IPS-15b (cell line): ENCODE measurements at regions not wholly inside any gene's neighbourhood (a gene's known extent, or its start where the extent isn't known, plus 50 kb on each side); places are given as distances from the start of the nearest gene placed in this dataset.

Experiments used
- H3K27me3 ChIP-seq: one replicate; pipeline ENCODE4 v1.6.1; 2013; ENCODE audit warnings: low read length; ENCODE audit not compliant: control insufficient read depth, insufficient read depth
- H3K36me3 ChIP-seq: one replicate; pipeline ENCODE4 v1.6.1; 2013; ENCODE audit warnings: low read length; ENCODE audit not compliant: control insufficient read depth, insufficient read depth
- H3K4me1 ChIP-seq: one replicate; pipeline ENCODE4 v1.6.1; 2013; ENCODE audit warnings: mild to moderate bottlenecking, low read length; ENCODE audit not compliant: control insufficient read depth, insufficient read depth
- H3K4me3 ChIP-seq: one replicate; pipeline ENCODE4 v1.5.1; 2013; ENCODE audit warnings: low read depth, low read length
- H3K9ac ChIP-seq: one replicate; pipeline ENCODE4 v1.6.1; 2013; ENCODE audit warnings: low read depth, mild to moderate bottlenecking, low read length
- H3K9me3 ChIP-seq: one replicate; pipeline ENCODE4 v1.6.1; 2013; ENCODE audit warnings: mild to moderate bottlenecking, low read length; ENCODE audit not compliant: control insufficient read depth, insufficient read depth

DNA sequence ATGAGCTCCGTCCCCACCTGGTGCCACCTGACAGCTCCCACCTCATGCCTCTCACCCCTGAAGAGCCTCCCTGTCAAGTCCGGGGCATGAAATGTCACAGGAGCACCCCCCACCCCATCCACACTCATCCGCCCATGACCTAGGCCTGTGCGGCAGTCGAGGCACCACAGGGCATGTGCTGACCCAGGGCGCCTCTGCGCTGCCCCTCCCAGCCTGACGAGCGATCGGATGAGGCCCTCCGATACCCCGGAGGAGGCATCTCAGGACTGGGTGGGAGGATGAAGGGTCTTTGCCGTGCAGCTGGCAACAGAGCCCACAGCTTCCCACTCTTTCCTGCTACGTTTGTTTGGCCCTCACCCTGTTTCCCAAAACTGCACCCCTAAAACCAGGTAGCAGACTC lies 184.4 kb upstream of the TCERG1L start:
- Histone ChIP-seq H3K9ac (no peak overlapping the region), H3K4me1 (no peaks in the 10 kb centered on the region), H3K27me3 (no peaks in the 10 kb centered on the region), H3K36me3 (no peaks in the 10 kb centered on the region), H3K4me3 (no peak overlapping the region), H3K9me3 (no peaks in the 10 kb centered on the region)

DNA sequence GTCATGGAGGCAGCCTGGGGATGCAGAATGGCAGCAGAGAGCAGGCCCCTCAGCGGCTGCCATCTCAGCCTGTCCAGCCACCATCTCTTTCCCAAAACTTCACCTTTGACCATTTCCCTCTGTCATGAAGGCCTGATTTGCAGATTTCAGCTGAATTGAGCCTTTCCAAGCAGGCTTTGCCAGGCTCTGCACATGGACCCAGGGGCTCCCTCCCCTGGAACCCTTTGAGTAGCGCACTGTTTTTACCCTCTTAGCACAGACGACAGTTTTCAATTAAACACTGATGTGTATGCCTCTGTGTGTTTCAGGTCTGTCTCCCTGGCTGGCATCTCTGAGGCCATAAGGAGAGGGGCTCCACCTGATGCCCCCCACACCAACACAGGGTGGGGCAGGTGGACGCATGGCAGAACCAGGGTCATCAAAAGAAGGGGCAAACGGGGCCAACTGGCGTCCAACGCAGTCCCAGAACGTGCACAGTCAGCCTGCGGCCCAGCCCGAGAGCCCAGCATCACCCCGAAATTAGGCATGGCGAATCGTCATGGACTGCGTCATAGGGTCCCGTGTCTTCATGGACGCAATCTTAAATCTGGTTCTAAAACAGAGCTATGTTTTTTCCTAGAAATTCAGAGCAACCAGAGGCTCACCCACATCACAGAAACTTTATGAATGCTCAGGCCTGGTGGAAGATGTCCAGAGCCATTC lies 185.0 kb upstream of the TCERG1L start:
- Histone ChIP-seq H3K9me3 (no peaks in the 10 kb centered on the region), H3K4me3 (no peak overlapping the region), H3K36me3 (no peaks in the 10 kb centered on the region), H3K9ac (no peak overlapping the region), H3K27me3 (no peaks in the 10 kb centered on the region), H3K4me1 (no peaks in the 10 kb centered on the region)

DNA sequence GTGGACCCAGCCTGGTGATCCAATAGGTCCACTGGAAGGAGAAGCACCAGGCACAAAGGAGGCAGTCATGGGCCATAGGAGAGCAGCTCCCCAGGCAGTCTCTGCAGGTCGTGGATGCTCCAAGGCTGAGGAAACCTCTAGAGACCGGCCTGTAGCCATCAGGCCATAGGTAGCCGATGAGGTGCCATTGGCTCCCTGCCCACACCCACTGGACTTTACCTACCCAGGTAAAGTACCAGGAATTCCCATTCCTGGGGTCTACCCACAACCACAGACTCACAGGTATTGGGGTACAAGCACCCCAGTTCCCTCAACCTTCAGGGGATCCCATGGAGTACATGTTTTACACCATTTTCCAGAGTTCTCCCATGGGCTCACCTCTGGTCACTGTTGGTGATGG lies 188.0 kb upstream of the TCERG1L start:
- H3K27me3 ChIP-seq: no peaks in the 10 kb centered on the region
- no peaks in the 10 kb centered on the region for H3K9me3 ChIP-seq
- H3K4me1 ChIP-seq: no peaks in the 10 kb centered on the region
- no peaks in the 10 kb centered on the region for H3K36me3 ChIP-seq
- no peak overlapping the region for H3K4me3 ChIP-seq
- H3K9ac ChIP-seq: no peak overlapping the region

DNA sequence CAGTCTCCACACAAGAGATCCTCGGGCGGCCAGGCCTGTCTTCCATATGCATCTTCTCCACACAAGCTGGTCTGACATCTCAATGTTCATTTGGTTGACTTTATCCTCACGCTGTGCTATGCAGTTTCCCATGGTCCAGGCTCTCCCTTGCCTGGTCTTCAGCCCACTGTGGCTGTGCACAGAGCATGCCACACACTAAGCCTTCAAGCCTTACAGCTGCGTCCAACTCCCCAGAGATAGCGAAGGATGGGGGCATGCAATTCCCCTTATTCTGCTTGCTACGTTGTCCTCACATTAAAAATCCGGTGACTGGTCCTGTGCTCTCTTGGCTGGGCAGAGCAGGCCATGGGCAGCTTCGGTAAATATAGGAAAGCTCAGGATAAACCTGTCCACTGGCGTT lies 188.7 kb upstream of the TCERG1L start:
- Histone ChIP-seq H3K4me1 (no peaks in the 10 kb centered on the region), H3K27me3 (no peaks in the 10 kb centered on the region), H3K9ac (no peak overlapping the region), H3K36me3 (no peaks in the 10 kb centered on the region), H3K4me3 (no peak overlapping the region), H3K9me3 (no peaks in the 10 kb centered on the region)

DNA sequence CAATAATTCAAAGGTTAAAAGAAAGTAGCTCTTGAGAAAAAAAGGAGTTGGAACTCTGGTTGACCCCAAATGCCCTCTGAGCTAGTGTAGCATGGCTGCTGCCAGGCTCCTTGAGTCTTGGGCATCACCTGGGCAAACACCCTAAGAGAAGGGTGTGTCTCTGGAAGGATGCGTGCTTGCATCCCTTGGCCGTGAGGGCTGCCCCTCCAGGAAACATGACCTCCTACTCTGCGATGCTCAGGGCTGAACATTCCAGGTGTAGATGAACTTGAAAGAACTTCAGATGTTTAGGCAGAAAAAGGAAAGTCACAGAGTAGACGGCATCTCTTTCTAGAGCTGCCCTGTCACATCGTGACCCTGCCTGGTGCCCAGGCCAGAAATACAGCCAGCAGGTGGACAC lies 189.4 kb upstream of the TCERG1L start:
- Histone ChIP-seq H3K9ac (no peak overlapping the region), H3K4me1 (no peaks in the 10 kb centered on the region), H3K4me3 (no peak overlapping the region), H3K36me3 (no peaks in the 10 kb centered on the region), H3K27me3 (no peaks in the 10 kb centered on the region), H3K9me3 (no peaks in the 10 kb centered on the region)

DNA sequence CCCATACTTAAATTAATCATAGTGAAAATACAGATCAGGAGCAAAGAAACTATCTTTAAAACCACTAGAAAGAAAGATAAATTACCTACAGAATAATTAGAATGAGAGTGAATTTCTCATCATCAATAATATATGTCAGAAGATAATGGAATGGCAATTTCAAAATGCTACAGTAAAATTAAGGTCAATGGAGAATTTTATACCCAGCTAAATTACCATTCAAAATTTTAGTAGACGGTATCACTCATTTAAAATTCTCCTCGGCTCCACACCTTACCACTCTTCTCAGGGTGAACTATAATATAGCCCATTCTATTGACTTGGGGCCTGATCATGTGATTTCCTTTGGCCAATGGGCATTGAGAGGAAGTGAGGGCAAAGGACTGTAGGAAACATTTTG lies 192.5 kb upstream of the TCERG1L start:
- no peaks in the 10 kb centered on the region for H3K27me3 ChIP-seq
- no peak overlapping the region for H3K4me3 ChIP-seq
- no peak overlapping the region for H3K9ac ChIP-seq
- H3K9me3 ChIP-seq: no peaks in the 10 kb centered on the region
- no peaks in the 10 kb centered on the region for H3K36me3 ChIP-seq
- no peaks in the 10 kb centered on the region for H3K4me1 ChIP-seq

DNA sequence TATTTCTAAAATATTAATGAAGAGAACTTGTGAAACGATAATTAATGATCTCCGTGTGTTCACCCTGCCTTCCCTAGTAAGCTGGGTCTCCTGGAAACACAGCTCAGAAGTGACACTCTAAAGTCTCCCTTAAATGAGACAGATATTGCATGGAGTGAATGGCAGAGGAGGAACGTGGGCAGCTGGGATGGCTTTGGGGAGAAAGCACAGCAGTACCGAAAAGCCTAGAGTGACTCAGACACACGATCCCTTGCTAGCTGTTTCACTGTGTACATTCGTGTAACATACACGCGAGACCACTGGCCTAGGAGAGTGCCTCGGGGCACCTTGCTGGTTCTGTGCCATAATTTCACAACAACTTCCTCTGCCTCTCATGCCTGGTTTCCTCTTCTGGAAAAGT lies 199.9 kb upstream of the TCERG1L start:
- H3K4me1 ChIP-seq: no peaks in the 10 kb centered on the region
- no peaks in the 10 kb centered on the region for H3K36me3 ChIP-seq
- no peak overlapping the region for H3K4me3 ChIP-seq
- H3K9me3 ChIP-seq: peaks cover 13% of the 10 kb centered on the region
- no peaks in the 10 kb centered on the region for H3K27me3 ChIP-seq
- no peak overlapping the region for H3K9ac ChIP-seq

DNA sequence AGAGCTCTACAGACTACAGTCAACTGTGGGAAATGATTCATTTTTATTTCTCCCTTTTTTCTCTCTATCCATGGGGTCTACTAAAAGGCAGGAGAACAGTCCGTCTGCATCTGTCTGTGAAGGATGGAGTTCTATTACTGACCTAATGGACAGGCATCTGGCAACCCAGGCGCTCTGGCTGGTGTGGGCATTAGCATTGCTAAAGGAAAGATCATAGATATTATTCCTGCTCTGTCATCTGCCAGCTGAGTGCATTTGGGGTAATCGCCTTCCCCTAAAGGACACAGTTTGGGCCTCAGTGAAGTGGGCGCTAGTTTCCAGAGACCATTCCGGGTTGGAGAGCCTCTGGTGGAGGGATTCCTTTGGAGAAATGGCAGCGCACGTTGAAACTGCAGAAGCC lies 201.3 kb upstream of the TCERG1L start:
- H3K4me1 ChIP-seq: no peaks in the 10 kb centered on the region

DNA sequence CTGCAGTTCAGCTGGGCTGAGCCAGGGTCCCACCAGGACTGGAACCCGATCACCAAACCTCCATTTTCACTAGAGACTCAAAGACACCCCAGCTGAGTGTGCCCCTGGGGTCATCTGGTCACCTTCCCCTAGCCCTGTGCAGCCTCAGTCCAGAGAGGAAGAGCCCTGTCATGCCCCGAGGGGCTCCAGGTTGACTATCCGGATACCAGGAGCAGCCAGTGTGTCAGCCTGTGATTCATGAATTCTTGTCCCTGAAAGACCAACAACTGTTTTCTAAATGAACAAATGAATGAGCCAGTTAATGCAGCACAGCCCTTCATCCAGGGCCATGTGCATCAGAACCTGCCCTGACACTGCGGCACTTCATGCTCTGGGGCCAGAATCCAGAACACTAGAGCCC lies 201.9 kb upstream of the TCERG1L start:
- Histone ChIP-seq H3K36me3 (no peaks in the 10 kb centered on the region), H3K9ac (no peak overlapping the region), H3K9me3 (peaks cover 13% of the 10 kb centered on the region), H3K27me3 (no peaks in the 10 kb centered on the region), H3K4me3 (no peak overlapping the region), H3K4me1 (no peaks in the 10 kb centered on the region)

More for the DNA sequence above, 201.3 kb upstream of the TCERG1L start:
- Histone ChIP-seq H3K36me3 (no peaks in the 10 kb centered on the region), H3K9ac (no peak overlapping the region), H3K27me3 (no peaks in the 10 kb centered on the region), H3K9me3 (peaks cover 13% of the 10 kb centered on the region), H3K4me3 (no peak overlapping the region)

DNA sequence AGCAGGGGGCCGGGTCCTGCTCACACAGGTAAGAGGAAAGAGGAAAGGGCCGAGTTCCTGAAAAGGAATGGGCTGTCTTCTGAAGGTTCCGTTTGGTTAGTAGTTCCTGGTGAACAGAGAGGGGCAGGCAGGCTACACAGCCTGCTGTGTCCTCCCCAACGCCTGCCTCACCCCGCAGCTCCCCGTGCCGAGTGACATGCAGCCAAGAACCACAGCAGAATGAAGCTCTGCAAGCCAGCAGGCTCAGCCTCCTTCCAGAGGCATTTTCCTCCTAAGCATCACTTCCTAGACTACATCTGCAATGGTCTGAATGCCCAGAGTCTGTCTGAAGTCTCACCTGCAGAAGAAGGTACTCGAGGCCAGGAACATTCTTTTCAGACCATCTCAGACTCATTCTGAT lies 202.4 kb upstream of the TCERG1L start:
- H3K27me3 ChIP-seq: no peaks in the 10 kb centered on the region
- no peaks in the 10 kb centered on the region for H3K36me3 ChIP-seq
- no peak overlapping the region for H3K9ac ChIP-seq
- H3K9me3 ChIP-seq: peaks cover 13% of the 10 kb centered on the region
- no peaks in the 10 kb centered on the region for H3K4me1 ChIP-seq
- no peak overlapping the region for H3K4me3 ChIP-seq

DNA sequence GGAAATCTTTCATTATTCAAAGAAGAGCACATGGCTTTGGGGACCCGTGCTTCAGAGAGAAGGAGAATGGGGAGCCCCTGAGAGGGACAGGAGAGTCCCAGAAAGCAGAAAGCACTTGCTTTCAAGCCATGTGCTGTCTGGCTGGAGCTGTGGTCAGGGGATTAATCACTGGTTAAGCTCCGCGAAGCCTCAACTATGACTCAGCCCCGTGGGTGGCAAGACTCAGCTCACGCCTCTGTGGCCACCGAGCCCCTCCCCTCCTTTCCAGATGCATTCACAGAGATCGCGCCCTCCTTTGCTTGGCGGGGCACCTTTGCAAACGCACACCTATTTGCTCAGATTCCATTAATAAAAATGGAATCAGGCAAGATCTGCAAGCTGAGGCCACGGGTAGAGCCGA lies 202.9 kb upstream of the TCERG1L start:
- Histone ChIP-seq H3K9me3 (peaks cover 13% of the 10 kb centered on the region), H3K4me1 (no peaks in the 10 kb centered on the region), H3K9ac (no peak overlapping the region)

DNA sequence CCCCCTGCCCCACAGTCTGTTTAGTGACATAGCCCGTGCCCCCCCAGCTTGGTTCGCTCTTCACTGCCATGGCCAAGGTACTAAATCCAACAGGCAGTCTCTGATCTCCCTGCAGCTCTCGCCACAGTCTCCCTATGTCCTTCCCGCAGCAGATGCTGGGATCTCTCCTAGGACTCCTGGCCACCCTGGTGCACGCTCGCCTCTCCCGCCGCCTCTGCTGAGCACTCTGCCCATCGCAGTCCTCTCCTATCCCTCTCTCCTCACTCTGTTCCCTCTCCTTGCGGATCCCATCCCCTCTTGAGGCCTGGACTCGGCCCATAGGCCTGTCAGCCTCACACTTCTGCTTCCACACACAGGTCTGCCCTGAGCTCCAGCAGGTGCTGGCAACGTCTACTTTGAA lies 204.8 kb upstream of the TCERG1L start:
- no peaks in the 10 kb centered on the region for H3K4me1 ChIP-seq
- H3K36me3 ChIP-seq: no peaks in the 10 kb centered on the region
- no peaks in the 10 kb centered on the region for H3K27me3 ChIP-seq
- H3K4me3 ChIP-seq: no peak overlapping the region
- peaks cover 9% of the 10 kb centered on the region for H3K9me3 ChIP-seq
- H3K9ac ChIP-seq: no peak overlapping the region

More for the DNA sequence above, 202.9 kb upstream of the TCERG1L start:
- Histone ChIP-seq H3K4me3 (no peak overlapping the region), H3K27me3 (no peaks in the 10 kb centered on the region), H3K36me3 (no peaks in the 10 kb centered on the region)
